HG02610 (cell line): ENCODE measurements at regions not wholly inside any gene's neighbourhood (a gene's known extent, or its start where the extent isn't known, plus 50 kb on each side); places are given as distances from the start of the nearest gene placed in this dataset.
"Not testable (repeated sequence)": the region's sequence is repeated elsewhere in the genome, so short reads cannot be mapped to it uniquely, and the experiment has no call there.

Experiments used
- ATAC-seq: cut with Tn5 transposase; IDR thresholded peaks from one replicate; pipeline ENCODE4 v1.9.1; 2021; ENCODE audit warnings: mild to moderate bottlenecking, moderate library complexity; ENCODE audit not compliant: unreplicated experiment

GRCh38 chr18:78868330-78869316 is 111.0 kb upstream of the SALL3 start:
- ATAC-seq, result no peak

GRCh38 chr18:78871618-78872017 is 108.0 kb upstream of the SALL3 start:
- no peak for ATAC-seq

GRCh38 chr18:78873926-78874500 is 105.6 kb upstream of the SALL3 start:
- ATAC-seq, result no peak

GRCh38 chr18:78875016-78875777 is 104.4 kb upstream of the SALL3 start:
- ATAC-seq, result no peak

GRCh38 chr18:78875778-78876650 is 103.6 kb upstream of the SALL3 start:
- ATAC-seq, result no peak

- ATAC-seq, result no peak
Observed at GRCh38 chr18:78876868-78877267, 102.8 kb upstream of the SALL3 start.

- ATAC-seq, result no peak
Observed at GRCh38 chr18:78878335-78878734, 101.3 kb upstream of the SALL3 start.

- ATAC-seq, result not testable (repeated sequence)
Observed at GRCh38 chr18:78879072-78879883, 100.3 kb upstream of the SALL3 start.

GRCh38 chr18:78882585-78882984 is 97.0 kb upstream of the SALL3 start:
- no peak for ATAC-seq

- ATAC-seq, result no peak
Observed at GRCh38 chr18:78883501-78883900, 96.1 kb upstream of the SALL3 start.

- no peak for ATAC-seq
Observed at GRCh38 chr18:78884502-78884901, 95.1 kb upstream of the SALL3 start.

- no peak for ATAC-seq
Observed at GRCh38 chr18:78889250-78889649, 90.4 kb upstream of the SALL3 start.

- ATAC-seq, result no peak
Observed at GRCh38 chr18:78890388-78890787, 89.2 kb upstream of the SALL3 start.

GRCh38 chr18:78891185-78891762 is 88.3 kb upstream of the SALL3 start:
- no peak for ATAC-seq

- ATAC-seq, result no peak
Observed at GRCh38 chr18:78892177-78892576, 87.4 kb upstream of the SALL3 start.

GRCh38 chr18:78892721-78893120 is 86.9 kb upstream of the SALL3 start:
- ATAC-seq, result no peak

GRCh38 chr18:78893281-78894032 is 86.2 kb upstream of the SALL3 start:
- ATAC-seq, result no peak

GRCh38 chr18:78894033-78894305 is 85.6 kb upstream of the SALL3 start:
- ATAC-seq, result no peak
